HepG2 (cell line): ENCODE measurements at regions not wholly inside any gene's neighbourhood (a gene's known extent, or its start where the extent isn't known, plus 50 kb on each side); places are given as distances from the start of the nearest gene placed in this dataset.

Experiments
- ATAC-seq: fragments of 200-7000 bp; cut with Tn5 transposase; 3 replicates; pipeline ENCODE4 v1.9.1; 2020; ENCODE audit warnings: mild to moderate bottlenecking, moderate library complexity
- BruUV-seq: library from RNA; stranded (reverse); fragments of 400-500 nt; replicated peaks from 2 replicates; lab custom pipeline; 2021; lab: Mats Ljungman, UMichigan
- CTCF ChIA-PET: fragments of 300-600 bp; formaldehyde crosslinking; extraction: SDS; loops from one replicate; lab custom pipeline; 2021; ENCODE audit warnings: low total read pairs, inconsistent platforms, low intra/inter-chr PET ratio; lab: Yijun Ruan, JAX
- POLR2A ChIA-PET: fragments of 350-600 bp; sonication (Branson Sonifier 250); formaldehyde crosslinking; loops from one replicate; lab custom pipeline; 2020; ENCODE audit warnings: antibody characterized with exemption, inconsistent platforms; lab: Yijun Ruan, JAX
- DNase-seq: peaks from one replicate; pipeline ENCODE4 v3.0.0-alpha.2; 2015; ENCODE audit warnings: low spot score
- FAIRE-seq: peaks from 3 replicates; lab custom pipeline; 2011; peaks lifted over from hg19 to GRCh38; lab: Jason Lieb, UNC
- H2AFZ ChIP-seq: one replicate; pipeline ENCODE4 v1.6.1; 2011; ENCODE audit warnings: low read length, inconsistent platforms
- H3K27ac ChIP-seq: fragments of 300-600 bp; 3 replicates; pipeline ENCODE4 v1.8.0; 2011; ENCODE audit warnings: mixed run types, mild to moderate bottlenecking, mixed read lengths, low read length, inconsistent platforms; ENCODE audit not compliant: insufficient read depth; ENCODE audit errors: extremely low read length
- H3K27me3 ChIP-seq, 2 experiments: fragments of 200-600 bp in 1 of 2; 2 replicates in 1 of 2; 3 replicates in 1 of 2; pipeline versions ENCODE4 v1.6.0 to v1.8.0; 2011; ENCODE audit warnings: low read length in 2 of 2, mild to moderate bottlenecking in 2 of 2, moderate library complexity in 2 of 2, inconsistent platforms in 1 of 2; ENCODE audit not compliant: insufficient read depth in 2 of 2, control insufficient read depth in 1 of 2
- H3K36me3 ChIP-seq, 2 experiments: fragments of 200-600 bp in 1 of 2; replicated peaks in 1 of 2; 2 replicates in 1 of 2; 3 replicates in 1 of 2; pipeline versions ENCODE4 v1.5.1 to v1.8.0; 2011; ENCODE audit warnings: low read length in 2 of 2, inconsistent platforms in 1 of 2; ENCODE audit not compliant: insufficient read depth in 2 of 2, control insufficient read depth in 1 of 2
- H3K4me1 ChIP-seq: 2 replicates; pipeline ENCODE4 v1.5.1; 2012; ENCODE audit warnings: low read length, inconsistent platforms; ENCODE audit not compliant: insufficient read depth
- H3K4me2 ChIP-seq: 2 replicates; pipeline ENCODE4 v1.6.0; 2011; ENCODE audit warnings: low read depth, low read length, inconsistent platforms
- H3K4me3 ChIP-seq, 3 experiments: fragments of 200-600 bp in 1 of 3; sonication (generic), shearing (Covaris generic) in 1 of 3; replicated peaks in 1 of 3; 2 replicates each; pipeline ENCODE4 v1.5.1; 2011 to 2016; ENCODE audit warnings: low read length in 3 of 3, inconsistent platforms in 2 of 3, low read depth in 2 of 3, mild to moderate bottlenecking in 2 of 3, control low read depth in 1 of 3, mixed read lengths in 1 of 3; ENCODE audit not compliant: insufficient read depth in 1 of 3
- H3K79me2 ChIP-seq: one replicate; pipeline ENCODE4 v1.6.1; 2011; ENCODE audit warnings: low read length, inconsistent platforms; ENCODE audit not compliant: insufficient read depth
- H3K9ac ChIP-seq: 2 replicates; pipeline ENCODE4 v1.6.0; 2011; ENCODE audit warnings: mild to moderate bottlenecking, low read depth, low read length, inconsistent platforms; ENCODE audit not compliant: insufficient read depth
- H3K9me3 ChIP-seq: 2 replicates; pipeline ENCODE4 v1.5.1; 2012; ENCODE audit warnings: mild to moderate bottlenecking, low read length
- H4K20me1 ChIP-seq: 2 replicates; pipeline ENCODE4 v1.6.0; 2011; ENCODE audit warnings: inconsistent platforms, mild to moderate bottlenecking, low read length, moderate library complexity; ENCODE audit not compliant: insufficient read depth
- HNRNPUL1 ChIP-seq: fragments of 200-400 bp; formaldehyde crosslinking; IDR thresholded peaks from 2 replicates; pipeline ENCODE4 v1.6.1; 2017; ENCODE audit warnings: low read depth, mild to moderate bottlenecking, low read length, moderate library complexity
- KAT8 ChIP-seq: IDR thresholded peaks from 2 replicates; pipeline ENCODE4 v1.6.1; 2016; ENCODE audit warnings: missing genetic modification reagents, missing compliant biosample characterization
- KDM5B ChIP-seq: sonication (generic); formaldehyde crosslinking; IDR thresholded peaks from 2 replicates; pipeline ENCODE4 v1.4.0; 2020; ENCODE audit warnings: missing genetic modification reagents, mild to moderate bottlenecking, borderline replicate concordance
- MED1 ChIP-seq: sonication (generic); formaldehyde crosslinking; IDR thresholded peaks from 2 replicates; pipeline ENCODE4 v1.4.0; 2020; ENCODE audit warnings: missing genetic modification reagents
- NFKBIZ ChIP-seq: IDR thresholded peaks from 2 replicates; pipeline ENCODE4 v1.6.1; 2018; ENCODE audit warnings: missing genetic modification reagents, missing compliant biosample characterization
- PHF20 ChIP-seq: sonication (generic); formaldehyde crosslinking; IDR thresholded peaks from 2 replicates; pipeline ENCODE4 v1.5.0; 2020; ENCODE audit warnings: mild to moderate bottlenecking, missing genetic modification reagents
- PHF21A ChIP-seq: sonication (generic); formaldehyde crosslinking; IDR thresholded peaks from 2 replicates; pipeline ENCODE4 v1.5.0; 2020; ENCODE audit warnings: mild to moderate bottlenecking, missing genetic modification reagents
- PRMT3 ChIP-seq: sonication (generic); formaldehyde crosslinking; IDR thresholded peaks from 2 replicates; pipeline ENCODE4 v1.8.1; 2022; ENCODE audit warnings: low read depth, mild to moderate bottlenecking, moderate library complexity, missing genetic modification reagents, borderline replicate concordance
- PRPF4 ChIP-seq: fragments of 200-400 bp; formaldehyde crosslinking; IDR thresholded peaks from 2 replicates; pipeline ENCODE4 v1.6.1; 2016; ENCODE audit warnings: low read length, low read depth; ENCODE audit not compliant: poor library complexity, severe bottlenecking
- RFXANK ChIP-seq: IDR thresholded peaks from 2 replicates; pipeline ENCODE4 v1.6.1; 2016
- SMAD3 ChIP-seq: sonication (generic); formaldehyde crosslinking; IDR thresholded peaks from 2 replicates; pipeline ENCODE4 v1.4.0; 2020; ENCODE audit warnings: missing genetic modification reagents
- SP4 ChIP-seq: sonication (generic); formaldehyde crosslinking; IDR thresholded peaks from 2 replicates; pipeline ENCODE4 v1.8.1; 2023; ENCODE audit warnings: mild to moderate bottlenecking, missing genetic modification reagents
- TGIF2 ChIP-seq: IDR thresholded peaks from 2 replicates; pipeline ENCODE4 v1.6.1; 2016; ENCODE audit warnings: control low read depth, missing compliant biosample characterization
- ZKSCAN8 ChIP-seq: IDR thresholded peaks from 2 replicates; pipeline ENCODE4 v1.6.1; 2016; ENCODE audit warnings: borderline replicate concordance, missing genetic modification reagents, missing compliant biosample characterization
- ZNF101 ChIP-seq: sonication (generic); formaldehyde crosslinking; IDR thresholded peaks from 2 replicates; pipeline ENCODE4 v1.4.0; 2020; ENCODE audit warnings: mild to moderate bottlenecking, low read depth, missing genetic modification reagents, borderline replicate concordance
- ZNF468 ChIP-seq: sonication (generic); formaldehyde crosslinking; IDR thresholded peaks from 2 replicates; pipeline ENCODE4 v1.8.0; 2022; ENCODE audit warnings: mild to moderate bottlenecking, moderate library complexity, missing genetic modification reagents
- ZNF792 ChIP-seq: IDR thresholded peaks from 2 replicates; pipeline ENCODE4 v1.6.1; 2016
- WGBS: methylation state at CpG from one replicate; pipeline ENCODE4 v1.1.6; 2017; ENCODE audit warnings: low lambda C conversion rate; 5-methylcytosine and 5-hydroxymethylcytosine counted together
- in situ Hi-C: cut with HindIII; loops from 2 replicates; pipeline ENCODE4 v1.10.0; 2017; ENCODE audit warnings: low pct_unique_long_range_greater_than_20kb; ENCODE audit not compliant: extremely low pct_ligation_motif_present
- intact Hi-C: fragments of 100-400 bp; cut with micrococcal nuclease; formaldehyde crosslinking; loops from one replicate; pipeline ENCODE4 v1.10.0; 2022; ENCODE audit not compliant: unreplicated experiment
- TF ChIP-seq, protein P1 (sequence below): sonication (generic); formaldehyde crosslinking; IDR thresholded peaks from 2 replicates; pipeline ENCODE4; 2020; ENCODE audit warnings: missing genetic modification reagents, mild to moderate bottlenecking, borderline replicate concordance
- TF ChIP-seq, protein P2 (sequence below): sonication (generic); formaldehyde crosslinking; IDR thresholded peaks from 2 replicates; pipeline ENCODE4 v1.8.0; 2022; ENCODE audit warnings: mild to moderate bottlenecking, missing genetic modification reagents
- TF ChIP-seq, protein P3 (sequence below): sonication (generic); formaldehyde crosslinking; IDR thresholded peaks from 2 replicates; pipeline ENCODE4 v1.4.0; 2020; ENCODE audit warnings: mild to moderate bottlenecking, low read depth, missing genetic modification reagents

DNA sequence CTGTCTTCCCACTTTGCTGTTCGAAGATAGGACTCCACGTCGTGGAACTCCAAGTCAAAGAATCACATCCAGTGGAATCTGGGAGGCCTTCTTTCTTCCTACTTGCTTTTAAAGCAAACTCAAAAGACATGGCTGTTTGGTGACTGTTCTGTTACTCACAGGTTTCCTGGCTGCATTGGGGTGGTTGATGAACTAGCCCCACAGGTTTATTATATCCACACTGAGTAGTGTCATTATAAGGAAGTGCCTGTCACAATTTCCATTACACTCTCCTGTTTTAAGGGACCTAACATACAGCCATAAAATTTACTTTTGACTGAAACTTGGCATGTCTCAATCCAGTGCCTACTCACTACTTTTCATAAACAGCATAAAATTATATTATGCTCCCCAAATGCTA is 287.3 kb upstream of the SP4 start:
- DNase-seq (no peak), ATAC-seq (no peak), FAIRE-seq (no peak)
- Histone ChIP-seq H3K9ac (no peak overlapping the region), H4K20me1 (no peaks in the 10 kb centered on the region), H3K4me2 (no peak overlapping the region), H3K79me2 (no peaks in the 10 kb centered on the region), H2AFZ (no peak overlapping the region), H3K9me3 (no peaks in the 10 kb centered on the region), H3K4me1 (no peaks in the 10 kb centered on the region), H3K36me3 (no peaks in the 10 kb centered on the region), H3K4me3 (no peak overlapping the region), H3K27me3 (no peaks in the 10 kb centered on the region), H3K27ac (no peak overlapping the region)
- no TSS peak for BruUV-seq
- ChIA-PET CTCF (no interaction called here), POLR2A (no interaction called here)
- 0% methylated on average over 3 of the region's 3 CpGs for WGBS
- intact Hi-C loops: no loop called here
- TF ChIP-seq, protein P1, sequence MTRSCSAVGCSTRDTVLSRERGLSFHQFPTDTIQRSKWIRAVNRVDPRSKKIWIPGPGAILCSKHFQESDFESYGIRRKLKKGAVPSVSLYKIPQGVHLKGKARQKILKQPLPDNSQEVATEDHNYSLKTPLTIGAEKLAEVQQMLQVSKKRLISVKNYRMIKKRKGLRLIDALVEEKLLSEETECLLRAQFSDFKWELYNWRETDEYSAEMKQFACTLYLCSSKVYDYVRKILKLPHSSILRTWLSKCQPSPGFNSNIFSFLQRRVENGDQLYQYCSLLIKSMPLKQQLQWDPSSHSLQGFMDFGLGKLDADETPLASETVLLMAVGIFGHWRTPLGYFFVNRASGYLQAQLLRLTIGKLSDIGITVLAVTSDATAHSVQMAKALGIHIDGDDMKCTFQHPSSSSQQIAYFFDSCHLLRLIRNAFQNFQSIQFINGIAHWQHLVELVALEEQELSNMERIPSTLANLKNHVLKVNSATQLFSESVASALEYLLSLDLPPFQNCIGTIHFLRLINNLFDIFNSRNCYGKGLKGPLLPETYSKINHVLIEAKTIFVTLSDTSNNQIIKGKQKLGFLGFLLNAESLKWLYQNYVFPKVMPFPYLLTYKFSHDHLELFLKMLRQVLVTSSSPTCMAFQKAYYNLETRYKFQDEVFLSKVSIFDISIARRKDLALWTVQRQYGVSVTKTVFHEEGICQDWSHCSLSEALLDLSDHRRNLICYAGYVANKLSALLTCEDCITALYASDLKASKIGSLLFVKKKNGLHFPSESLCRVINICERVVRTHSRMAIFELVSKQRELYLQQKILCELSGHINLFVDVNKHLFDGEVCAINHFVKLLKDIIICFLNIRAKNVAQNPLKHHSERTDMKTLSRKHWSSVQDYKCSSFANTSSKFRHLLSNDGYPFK: no peak
- no peak for TF ChIP-seq TGIF2 (CRISPR knock-in tag)
- TF ChIP-seq, protein P2, sequence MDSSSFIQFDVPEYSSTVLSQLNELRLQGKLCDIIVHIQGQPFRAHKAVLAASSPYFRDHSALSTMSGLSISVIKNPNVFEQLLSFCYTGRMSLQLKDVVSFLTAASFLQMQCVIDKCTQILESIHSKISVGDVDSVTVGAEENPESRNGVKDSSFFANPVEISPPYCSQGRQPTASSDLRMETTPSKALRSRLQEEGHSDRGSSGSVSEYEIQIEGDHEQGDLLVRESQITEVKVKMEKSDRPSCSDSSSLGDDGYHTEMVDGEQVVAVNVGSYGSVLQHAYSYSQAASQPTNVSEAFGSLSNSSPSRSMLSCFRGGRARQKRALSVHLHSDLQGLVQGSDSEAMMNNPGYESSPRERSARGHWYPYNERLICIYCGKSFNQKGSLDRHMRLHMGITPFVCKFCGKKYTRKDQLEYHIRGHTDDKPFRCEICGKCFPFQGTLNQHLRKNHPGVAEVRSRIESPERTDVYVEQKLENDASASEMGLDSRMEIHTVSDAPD: no peak
- no peak for TF ChIP-seq KDM5B (CRISPR knock-in tag)
- no peak for TF ChIP-seq PHF21A
- no peak for TF ChIP-seq PRPF4
- TF ChIP-seq SMAD3 (CRISPR knock-in tag): no peak
- TF ChIP-seq RFXANK: no peak
- TF ChIP-seq, protein P3, sequence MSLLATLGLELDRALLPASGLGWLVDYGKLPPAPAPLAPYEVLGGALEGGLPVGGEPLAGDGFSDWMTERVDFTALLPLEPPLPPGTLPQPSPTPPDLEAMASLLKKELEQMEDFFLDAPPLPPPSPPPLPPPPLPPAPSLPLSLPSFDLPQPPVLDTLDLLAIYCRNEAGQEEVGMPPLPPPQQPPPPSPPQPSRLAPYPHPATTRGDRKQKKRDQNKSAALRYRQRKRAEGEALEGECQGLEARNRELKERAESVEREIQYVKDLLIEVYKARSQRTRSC: no peak
- no peak for TF ChIP-seq NFKBIZ (CRISPR knock-in tag)
- TF ChIP-seq ZKSCAN8 (CRISPR knock-in tag): no peak
- TF ChIP-seq PRMT3 (CRISPR knock-in tag): no peak
- no peak for TF ChIP-seq ZNF468 (CRISPR knock-in tag)
- no peak for TF ChIP-seq PHF20 (CRISPR knock-in tag)
- TF ChIP-seq SP4 (CRISPR knock-in tag): no peak
- no peak for TF ChIP-seq ZNF101 (CRISPR knock-in tag)
- TF ChIP-seq KAT8 (CRISPR knock-in tag): no peak
- no peak for TF ChIP-seq HNRNPUL1
- no peak for TF ChIP-seq MED1
- no peak for TF ChIP-seq ZNF792
- in situ Hi-C loops: no loop called here
